ENCODE measurements at regions not wholly inside any gene's neighbourhood (a gene's known extent, or its start where the extent isn't known, plus 50 kb on each side); places are given as distances from the start of the nearest gene placed in this dataset.

DNA sequence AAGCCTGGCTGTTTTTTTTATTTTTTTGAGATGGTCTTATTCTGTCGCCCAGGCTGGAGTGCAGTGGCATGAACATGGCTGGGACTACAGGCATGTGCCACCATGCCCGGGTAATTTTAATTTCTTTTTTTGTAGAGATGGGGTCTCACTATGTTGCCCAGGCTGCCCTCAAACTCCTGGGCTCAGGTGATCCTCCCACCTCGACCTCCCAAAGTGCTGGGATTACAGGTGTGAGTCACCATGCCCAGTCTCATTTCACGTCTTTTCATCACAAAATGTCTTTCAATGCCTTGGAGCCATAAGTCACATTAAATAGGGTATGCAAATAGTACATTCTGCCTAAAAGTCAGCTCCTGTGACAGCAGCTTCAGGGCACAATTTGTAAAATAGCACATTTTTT lies 52.8 kb downstream of the SOX2 start:
- DNase-seq = no peak

DNA sequence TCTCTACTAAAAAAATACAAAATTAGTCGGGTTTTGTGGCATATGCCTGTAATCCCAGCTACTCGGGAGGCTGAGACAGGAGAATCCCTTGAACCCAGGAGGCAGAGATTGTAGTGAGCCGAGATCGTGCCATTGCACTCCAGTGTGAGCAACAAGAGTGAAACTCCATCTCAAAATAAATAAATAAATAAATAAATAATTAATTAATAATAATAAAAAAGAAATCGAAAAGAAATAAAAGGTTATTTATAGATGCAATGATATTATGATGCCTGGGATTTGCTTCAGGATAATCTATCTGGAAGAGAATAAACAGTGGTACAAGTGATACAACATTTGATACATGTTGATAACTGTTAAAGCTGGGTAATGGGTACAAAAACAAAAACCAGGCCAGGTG lies 58.6 kb downstream of the SOX2 start:
- DNase-seq = no peak

- DNase-seq = no peak
Observed at GRCh38 chr3:181771120-181771519, 59.4 kb downstream of the SOX2 start.

GRCh38 chr3:181772166-181772565 lies 60.4 kb downstream of the SOX2 start:
- no peak for DNase-seq

- no peak for DNase-seq
Observed at GRCh38 chr3:181773921-181774320, 62.2 kb downstream of the SOX2 start.

DNA sequence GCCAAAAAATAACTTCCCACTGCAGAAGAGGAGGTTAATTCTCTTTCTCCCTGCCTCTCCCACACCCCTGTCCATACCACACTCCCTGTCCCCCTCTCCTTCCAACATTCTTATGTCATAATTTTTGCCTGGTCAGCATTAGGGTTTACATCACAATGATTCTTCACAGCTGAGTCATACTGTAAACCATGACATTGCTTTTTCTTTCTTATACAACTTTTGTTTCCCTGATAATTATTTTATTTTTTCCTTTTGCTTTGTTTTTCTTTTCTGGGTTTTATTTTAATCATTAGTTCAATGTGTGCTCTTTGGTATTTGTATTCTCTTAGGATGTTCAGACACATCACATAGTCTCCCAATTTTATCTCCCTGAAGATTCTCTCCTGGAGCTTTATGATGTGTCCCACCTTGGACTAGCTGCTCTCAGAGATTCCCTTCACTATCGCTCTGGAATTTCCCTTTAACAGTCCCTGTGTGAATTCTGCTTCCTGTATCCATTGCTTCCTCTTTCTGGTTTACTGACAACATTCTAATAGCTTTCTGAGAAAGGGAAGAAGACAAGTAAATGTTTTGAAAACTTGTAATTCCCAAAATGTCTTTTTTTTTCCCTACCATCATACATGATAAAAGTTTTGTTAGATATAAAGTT lies 70.7 kb downstream of the SOX2 start:
- DNase-seq = no peak

DNA sequence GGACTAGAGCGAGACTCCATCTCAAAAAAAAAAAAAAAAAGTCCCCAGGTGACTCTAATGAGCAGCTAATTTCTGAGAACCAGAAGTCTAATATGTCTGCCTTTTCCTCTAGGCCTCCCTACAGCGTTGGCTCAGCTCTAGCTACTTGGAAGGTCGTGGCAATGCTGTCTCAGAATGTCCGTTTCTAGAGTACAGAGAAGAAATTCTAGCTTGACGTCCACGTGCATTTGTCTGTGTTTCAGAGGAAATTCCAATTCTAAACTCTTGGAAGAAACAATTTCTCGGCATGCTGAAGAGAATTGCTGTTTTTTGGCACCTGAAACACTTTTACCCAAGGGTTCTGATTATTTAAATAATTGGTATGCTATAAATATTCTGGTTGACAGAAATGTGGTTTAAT lies 78.8 kb downstream of the SOX2 start:
- DNase-seq = no peak

DNA sequence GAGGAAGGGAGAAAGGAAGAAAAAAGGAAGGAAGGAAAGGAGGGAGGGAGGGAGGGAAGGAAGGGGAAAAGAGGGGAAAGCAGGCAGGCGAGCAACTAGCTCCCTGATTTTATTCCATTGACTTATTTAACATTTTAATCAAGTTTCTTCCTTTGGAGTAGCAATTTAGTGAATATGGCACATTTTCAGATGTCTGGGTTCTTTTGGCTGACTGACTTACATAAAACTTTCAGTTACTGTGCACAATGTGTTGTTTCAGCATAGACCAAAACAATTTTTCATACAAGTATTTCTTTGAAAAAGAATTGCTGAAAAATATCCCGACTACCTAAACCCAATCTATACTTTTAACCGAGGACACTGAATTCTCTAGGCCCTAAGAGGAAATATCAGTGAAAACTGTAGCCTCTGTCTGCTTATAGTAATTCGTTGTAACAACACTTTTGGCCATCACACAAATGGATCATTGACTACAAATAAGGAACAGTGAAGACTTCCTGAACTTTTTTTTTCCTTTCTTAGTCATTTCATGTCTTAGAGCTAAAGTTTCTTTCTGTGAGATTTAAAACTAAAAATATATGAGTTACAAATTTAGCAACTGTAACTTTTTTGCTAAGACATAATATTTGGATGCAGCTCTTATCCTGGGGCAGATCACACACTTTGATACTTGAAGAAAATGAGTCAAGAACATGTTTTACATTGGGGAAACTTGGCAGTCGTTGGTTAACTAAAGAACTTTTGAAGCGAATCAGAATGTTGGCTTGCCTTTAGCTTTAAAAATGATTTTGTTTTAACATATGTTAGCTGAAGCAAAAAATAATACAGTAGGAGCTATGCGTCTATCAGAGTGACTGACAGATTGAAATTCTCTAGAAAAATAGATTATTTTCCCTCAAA lies 79.6 kb downstream of the SOX2 start:
- no peak for DNase-seq

DNA sequence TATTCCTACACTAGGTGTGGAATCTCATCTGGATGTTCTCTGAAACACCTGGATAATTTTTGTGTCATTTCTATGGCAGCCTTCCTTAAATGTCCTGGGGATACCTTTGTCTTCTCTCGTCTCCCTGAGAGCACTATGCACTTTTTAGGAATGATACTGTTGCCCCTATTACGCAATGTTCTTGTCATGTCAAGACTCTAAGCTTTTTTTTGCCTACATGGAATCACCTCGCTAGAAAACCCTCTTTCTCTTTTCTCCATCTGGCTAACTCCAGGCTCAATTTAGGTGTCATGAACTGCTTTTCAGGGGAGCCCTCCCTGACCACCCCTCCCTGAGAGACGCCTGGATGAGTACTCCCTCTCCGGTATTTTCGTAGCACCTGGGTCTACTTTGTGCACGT lies 81.3 kb downstream of the SOX2 start:
- DNase-seq = no peak

- DNase-seq = no peak
Observed at GRCh38 chr3:181794011-181794790, 82.5 kb downstream of the SOX2 start.

GRCh38 chr3:181796641-181797040 lies 84.9 kb downstream of the SOX2 start:
- DNase-seq = no peak

- no peak for DNase-seq
Observed at GRCh38 chr3:181797431-181797830, 85.7 kb downstream of the SOX2 start.

- no peak for DNase-seq
Observed at GRCh38 chr3:181805703-181806102, 94.0 kb downstream of the SOX2 start.

DNA sequence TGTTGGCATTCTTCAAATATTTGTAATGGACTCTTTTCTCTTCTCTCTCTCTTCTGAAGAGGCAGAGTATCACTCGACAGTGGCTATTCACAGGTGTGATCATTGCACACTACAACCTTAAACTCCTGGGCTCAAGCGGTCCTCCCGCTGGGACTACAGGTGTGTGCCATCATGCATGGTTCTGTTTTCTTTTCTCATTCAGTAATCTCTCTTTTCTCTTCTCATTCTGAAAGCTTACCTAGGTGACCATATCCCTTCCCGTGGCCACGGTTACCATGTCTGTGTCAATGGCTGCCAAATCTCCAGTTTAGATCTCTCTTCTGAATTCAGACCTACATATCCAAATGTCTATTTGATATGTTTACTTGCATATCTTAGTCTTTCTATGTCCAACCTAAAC lies 96.3 kb downstream of the SOX2 start:
- no peak for DNase-seq

GRCh38 chr3:181823716-181824115 lies 112.0 kb downstream of the SOX2 start:
- DNase-seq = no peak

DNA sequence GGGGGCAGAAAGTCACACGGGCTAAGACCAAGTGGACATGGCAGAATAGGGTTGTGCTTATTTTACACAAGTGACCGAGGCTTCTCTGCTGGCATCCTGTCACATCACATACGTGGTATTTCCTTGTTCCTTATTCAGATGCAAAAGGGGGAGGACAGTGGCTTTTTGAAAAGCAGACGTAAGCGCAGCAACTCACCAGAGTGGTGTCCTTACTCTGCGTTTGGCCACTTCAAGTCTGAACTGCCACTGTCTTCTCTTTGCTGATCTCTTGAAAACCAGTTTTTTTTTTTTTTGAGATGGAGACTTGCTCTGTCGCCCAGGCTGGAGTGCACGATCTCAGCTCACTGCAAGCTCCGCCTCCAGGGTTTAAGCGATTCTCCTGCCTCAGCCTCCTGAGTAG lies 113.2 kb downstream of the SOX2 start:
- no peak for DNase-seq

DNA sequence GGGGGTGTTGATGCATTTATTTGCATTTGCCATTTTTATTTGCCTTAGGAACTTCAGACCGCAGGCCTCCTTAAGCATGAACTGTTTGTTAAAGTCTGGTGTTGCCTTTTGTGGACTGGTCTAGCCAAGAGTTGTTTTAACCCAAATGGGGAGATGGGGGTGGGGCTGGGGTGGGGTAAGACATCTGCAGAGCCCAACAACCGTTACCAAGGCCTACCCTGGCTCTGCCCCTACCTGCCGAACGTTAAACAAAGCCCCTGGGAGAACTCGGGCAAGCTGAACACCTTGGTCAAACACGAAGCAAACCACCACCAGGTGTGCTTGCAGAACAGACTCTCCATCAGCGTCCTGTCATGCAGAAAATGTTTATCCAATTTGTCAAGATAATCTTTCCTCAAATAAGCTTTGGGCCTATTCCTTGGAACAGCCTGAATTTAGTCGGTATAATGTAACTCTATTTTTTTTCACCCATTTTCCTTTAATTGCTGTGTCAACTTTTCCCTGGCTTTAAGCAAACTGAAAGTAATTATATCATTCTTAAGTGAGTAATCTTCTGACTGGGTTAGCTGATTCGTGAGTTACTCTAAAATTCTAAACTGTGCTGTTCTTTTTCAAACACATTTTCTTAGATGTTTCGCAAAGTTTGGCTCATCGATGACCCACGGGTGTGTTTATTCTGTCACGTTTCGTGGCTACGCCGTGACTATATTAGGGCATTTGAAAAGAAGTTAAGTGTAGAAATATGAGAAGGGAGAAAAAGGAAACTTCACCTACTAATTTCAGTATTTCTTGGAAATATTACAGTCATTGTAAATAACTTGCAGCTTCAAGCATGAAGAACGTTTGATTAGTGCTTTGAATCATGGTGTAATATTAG lies 127.6 kb downstream of the SOX2 start:
- DNase-seq = no peak

DNA sequence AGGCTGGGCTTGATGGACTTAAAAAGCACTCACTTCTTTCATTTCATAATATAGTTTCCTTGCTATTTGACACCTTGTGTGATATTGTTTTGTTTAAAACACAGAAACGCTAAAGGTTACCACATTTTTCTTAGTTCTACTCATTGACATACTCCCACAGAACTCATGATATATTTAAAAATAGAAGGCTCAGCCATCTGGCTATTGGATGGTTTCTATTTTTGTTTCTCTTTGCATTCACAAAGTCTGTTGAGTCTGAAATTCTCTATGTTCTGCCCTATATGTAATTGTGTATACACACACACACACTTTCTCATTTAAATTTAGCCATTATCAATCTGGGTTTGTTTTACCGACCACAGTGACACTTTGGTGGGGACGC lies 128.2 kb downstream of the SOX2 start:
- no peak for DNase-seq

DNA sequence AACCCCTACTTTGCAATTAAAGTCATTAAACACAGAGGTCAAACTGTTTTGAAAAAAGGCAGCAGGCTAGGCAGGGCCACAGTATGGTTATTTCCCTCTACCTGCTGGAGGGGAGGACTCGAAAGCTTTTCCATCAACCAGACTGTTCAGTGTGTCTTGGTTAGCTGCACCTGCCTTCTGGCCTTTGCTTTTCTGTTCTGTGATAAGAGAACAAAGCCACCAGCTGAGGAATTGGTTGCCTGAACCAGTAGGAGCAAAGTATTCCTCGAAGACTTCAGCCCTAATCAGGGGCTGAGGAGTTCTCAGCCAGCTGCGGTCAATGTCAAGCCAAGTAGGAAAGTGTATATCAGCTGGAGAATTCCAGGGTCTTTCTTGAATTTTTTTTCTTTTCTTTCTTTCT lies 132.5 kb downstream of the SOX2 start:
- no peak for DNase-seq

DNA sequence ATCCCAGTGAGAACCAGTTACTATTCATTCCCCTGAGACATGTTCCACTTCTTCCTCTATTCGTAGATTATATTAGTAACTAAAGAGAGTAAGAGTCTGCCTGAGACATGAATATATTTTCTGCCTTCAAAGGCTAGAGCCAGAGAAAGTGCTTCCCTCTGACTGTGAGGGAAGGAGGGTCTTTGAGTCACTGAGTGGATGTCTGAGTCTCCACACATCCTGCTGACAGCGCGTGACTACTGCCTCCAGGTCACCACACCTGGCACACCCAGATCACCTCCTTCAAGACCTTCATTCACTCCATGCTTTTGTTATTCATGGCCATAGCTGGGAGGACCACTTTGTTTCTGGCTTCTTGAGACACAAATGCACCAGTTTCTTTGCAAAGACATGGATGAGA lies 135.6 kb downstream of the SOX2 start:
- no peak for DNase-seq

DNA sequence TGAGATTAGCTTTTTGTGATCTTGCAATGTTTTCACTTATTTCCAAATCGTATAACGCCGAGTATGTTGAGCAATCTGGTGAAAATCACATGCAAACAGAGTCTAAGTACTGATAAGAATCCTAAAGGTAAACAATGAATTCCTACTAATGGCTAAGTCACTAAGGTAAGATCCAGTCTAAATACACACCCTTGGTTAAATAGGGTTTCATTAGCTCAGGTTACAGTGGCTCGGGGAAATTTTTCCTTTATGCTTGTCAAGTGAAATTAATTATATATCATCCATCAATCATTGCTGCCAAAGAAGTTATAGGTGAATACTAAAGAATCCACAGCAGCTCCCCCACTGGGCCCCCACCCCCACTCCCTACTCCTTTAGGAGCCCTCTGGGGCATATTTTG lies 139.3 kb downstream of the SOX2 start:
- no peak for DNase-seq

DNA sequence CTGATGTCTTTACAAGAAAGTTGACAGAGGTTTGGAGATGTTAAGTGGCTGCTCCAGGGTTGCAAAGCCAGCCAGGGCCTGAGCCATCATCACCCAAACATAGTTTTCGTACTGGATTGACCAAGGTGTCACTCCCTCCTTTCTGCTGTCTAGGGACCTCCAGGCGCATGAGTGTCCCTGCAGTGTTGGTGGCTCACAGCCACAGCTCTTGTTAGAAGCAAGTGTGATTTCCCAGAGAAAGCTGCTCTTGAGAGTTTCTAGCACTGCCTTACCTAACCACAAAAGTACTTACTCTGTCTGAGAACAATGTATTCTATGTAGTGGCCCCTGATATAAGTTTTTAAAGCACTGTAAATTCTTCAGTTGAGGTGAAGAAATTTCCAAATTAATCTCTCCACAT lies 144.1 kb downstream of the SOX2 start:
- DNase-seq = no peak
